Fibroblast of pulmonary artery (primary cell): ENCODE measurements at regions not wholly inside any gene's neighbourhood (a gene's known extent, or its start where the extent isn't known, plus 50 kb on each side); places are given as distances from the start of the nearest gene placed in this dataset.
"Not testable (repeated sequence)": the region's sequence is repeated elsewhere in the genome, so short reads cannot be mapped to it uniquely, and the experiment has no call there.

Experiments
- DNase-seq: peaks from one replicate; pipeline ENCODE4 v3.0.0-alpha.2; 2010; ENCODE audit warnings: low read depth
- H3K4me3 ChIP-seq: replicated peaks from 2 replicates; pipeline ENCODE4 v1.5.1; 2011; ENCODE audit warnings: low read depth, mild to moderate bottlenecking, control low read depth, low read length, moderate library complexity
- CTCF ChIP-seq: IDR thresholded peaks from 2 replicates; pipeline ENCODE4 v1.5.1; 2011; ENCODE audit warnings: mild to moderate bottlenecking, control low read depth, low read length, inconsistent platforms; ENCODE audit errors: missing control alignments

- no peak for TF ChIP-seq CTCF
- H3K4me3 ChIP-seq: no peak overlapping the region
- no peak for DNase-seq
Measured at GRCh38 chr14:106585692-106586091, 1059.3 kb downstream of the TMEM121 start.

- no peak for TF ChIP-seq CTCF
- no peak overlapping the region for H3K4me3 ChIP-seq
- DNase-seq: no peak
Measured at GRCh38 chr14:106586098-106586704, 1059.8 kb downstream of the TMEM121 start.

DNA sequence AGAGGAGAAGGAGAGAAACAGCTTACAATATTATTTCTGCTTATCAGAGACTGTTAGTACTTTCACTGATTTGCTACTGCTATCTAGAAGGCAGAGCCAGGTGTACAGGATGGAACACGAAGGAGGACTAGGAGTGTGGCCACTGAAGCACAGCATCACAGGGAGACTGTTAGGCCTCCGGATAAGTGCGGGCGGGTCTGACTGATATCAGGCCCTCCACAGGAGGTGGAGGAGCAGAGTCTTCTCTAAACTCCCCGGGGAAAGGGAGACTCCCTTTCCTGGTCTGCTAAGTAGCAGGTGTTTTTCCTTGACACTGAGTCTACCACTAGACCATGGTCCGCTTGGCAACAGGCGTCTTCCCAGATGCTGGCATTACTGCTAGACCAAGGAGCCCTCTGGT, 1065.2 kb downstream of the TMEM121 start:
- DNase-seq, H3K4me3 ChIP-seq: not testable (repeated sequence)

DNA sequence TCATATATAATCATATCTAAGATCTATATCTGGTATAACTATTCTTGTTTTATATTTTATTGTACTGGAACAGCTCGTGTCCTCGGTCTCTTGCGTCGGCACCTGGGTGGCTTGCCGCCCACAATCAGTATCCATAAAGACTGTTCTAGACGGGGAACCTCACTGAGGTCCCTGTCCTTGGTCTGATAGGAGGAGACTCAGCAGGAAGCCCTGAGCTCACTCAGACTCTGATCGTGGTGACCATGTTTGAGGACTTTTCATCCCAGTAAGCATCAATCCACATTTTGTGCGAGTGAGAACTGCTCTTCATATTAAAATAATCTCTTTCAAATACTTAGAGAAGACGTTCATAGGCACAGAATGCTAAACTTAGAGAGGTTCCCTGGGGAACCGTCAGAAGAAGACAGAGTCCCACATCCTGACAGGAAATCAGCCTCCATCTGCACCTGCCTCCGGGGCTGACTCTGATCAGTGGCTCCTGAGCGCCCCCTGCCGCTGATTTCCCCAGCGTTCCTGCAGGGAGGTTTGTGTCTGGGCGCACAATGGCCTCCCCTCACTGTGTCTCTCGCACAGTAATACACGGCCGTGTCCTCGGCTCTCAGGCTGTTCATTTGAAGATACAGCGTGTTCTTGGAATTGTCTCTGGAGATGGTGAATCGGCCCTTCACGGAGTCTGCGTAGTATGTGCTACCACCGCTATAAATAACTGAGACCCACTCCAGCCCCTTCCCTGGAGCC, 1065.9 kb downstream of the TMEM121 start:
- not testable (repeated sequence) for H3K4me3 ChIP-seq, DNase-seq

- no peak overlapping the region for H3K4me3 ChIP-seq
- TF ChIP-seq CTCF: no peak
- no peak for DNase-seq
Measured at GRCh38 chr14:106599209-106599608, 1072.8 kb downstream of the TMEM121 start.

GRCh38 chr14:106605548-106606448, 1079.4 kb downstream of the TMEM121 start:
- H3K4me3 ChIP-seq: no peak overlapping the region
- TF ChIP-seq CTCF: no peak
- DNase-seq: no peak

- TF ChIP-seq CTCF: no peak
- H3K4me3 ChIP-seq: no peak overlapping the region
- DNase-seq: no peak
Measured at GRCh38 chr14:106606936-106607335, 1080.6 kb downstream of the TMEM121 start.
